ENCODE measurements at regions not wholly inside any gene's neighbourhood (a gene's known extent, or its start where the extent isn't known, plus 50 kb on each side); places are given as distances from the start of the nearest gene placed in this dataset.

- intact Hi-C loops (cut with DNase I; ENCODE audit: low total_unique reads), result no loop called here
- peak in 1 of 2 donors; percentile 67 for DNase-seq (ENCODE audit: low spot score in 2 of 2)
- no peak for TF ChIP-seq CTCF (IDR thresholded peaks at IDR 0.05)
- TF ChIP-seq POLR2A (IDR thresholded peaks at IDR 0.05), result no peak
- H3K4me3 ChIP-seq (ENCODE audit: low read depth, poor library complexity, severe bottlenecking), result no peak overlapping the region
- 48 to 56% methylated on average over 13 of the region's 13 CpGs for WGBS, 2 donors
Measured at GRCh38 chr18:78892177-78892576, 87.4 kb upstream of the SALL3 start.

GRCh38 chr18:78892721-78893120, 86.9 kb upstream of the SALL3 start:
- intact Hi-C loops (cut with DNase I; ENCODE audit: low total_unique reads), result no loop called here

GRCh38 chr18:78893281-78894032, 86.2 kb upstream of the SALL3 start:
- DNase-seq (ENCODE audit: low spot score in 2 of 2), result no peak
- no peak overlapping the region for H3K4me3 ChIP-seq (ENCODE audit: low read depth, poor library complexity, severe bottlenecking)
- TF ChIP-seq CTCF (IDR thresholded peaks at IDR 0.05) (no peak), POLR2A (IDR thresholded peaks at IDR 0.05) (no peak)
- intact Hi-C loops (cut with DNase I; ENCODE audit: low total_unique reads), result no loop called here
- 80 to 82% methylated on average over 27 of the region's 27 CpGs for WGBS, 2 donors

More at GRCh38 chr18:78892721-78893120, 86.9 kb upstream of the SALL3 start:
- no peak for TF ChIP-seq POLR2A (IDR thresholded peaks at IDR 0.05)
- no peak for TF ChIP-seq CTCF (IDR thresholded peaks at IDR 0.05)
- no peak overlapping the region for H3K4me3 ChIP-seq (ENCODE audit: low read depth, poor library complexity, severe bottlenecking)
- no peak for DNase-seq (ENCODE audit: low spot score in 2 of 2)
- WGBS, 2 donors, result 65 to 78% methylated on average over 5 of the region's 5 CpGs

- no peak overlapping the region for H3K4me3 ChIP-seq (ENCODE audit: low read depth, poor library complexity, severe bottlenecking)
- no peak for TF ChIP-seq POLR2A (IDR thresholded peaks at IDR 0.05)
- intact Hi-C loops (cut with DNase I; ENCODE audit: low total_unique reads), result no loop called here
- 83 to 84% methylated on average over 9 of the region's 9 CpGs for WGBS, 2 donors
- peak in 1 of 2 donors; percentile 54 for DNase-seq (ENCODE audit: low spot score in 2 of 2)
Measured at GRCh38 chr18:78894033-78894305, 85.6 kb upstream of the SALL3 start.

GRCh38 chr18:78895207-78896001, 84.2 kb upstream of the SALL3 start:
- WGBS, 2 donors, result 61 to 66% methylated on average over 22 of the region's 22 CpGs
- peak in 1 of 2 donors; percentile 64 for DNase-seq (ENCODE audit: low spot score in 2 of 2)
- H3K4me3 ChIP-seq (ENCODE audit: low read depth, poor library complexity, severe bottlenecking), result no peak overlapping the region
- intact Hi-C loops (cut with DNase I; ENCODE audit: low total_unique reads), result loop anchor here (5.0 kb wide), 1 partner anchor 1097 kb away; no protein-coding TSS in a partner anchor
- TF ChIP-seq POLR2A (IDR thresholded peaks at IDR 0.05), result no peak
- TF ChIP-seq CTCF (IDR thresholded peaks at IDR 0.05), result no peak

- intact Hi-C loops (cut with DNase I; ENCODE audit: low total_unique reads), result loop anchor here (5.0 kb wide), 1 partner anchor 1096 kb away; no protein-coding TSS in a partner anchor
- H3K4me3 ChIP-seq (ENCODE audit: low read depth, poor library complexity, severe bottlenecking), result no peak overlapping the region
- DNase-seq (ENCODE audit: low spot score in 2 of 2), result peak in 1 of 2 donors; percentile 58
- no peak for TF ChIP-seq CTCF (IDR thresholded peaks at IDR 0.05)
- TF ChIP-seq POLR2A (IDR thresholded peaks at IDR 0.05), result no peak
- 84 to 88% methylated on average over 22 of the region's 22 CpGs for WGBS, 2 donors
Measured at GRCh38 chr18:78896111-78896905, 83.3 kb upstream of the SALL3 start.
